Endothelial cell of umbilical vein (primary cell): ENCODE measurements at regions not wholly inside any gene's neighbourhood (a gene's known extent, or its start where the extent isn't known, plus 50 kb on each side); places are given as distances from the start of the nearest gene placed in this dataset.

Source experiments
- BruUV-seq: library from RNA; stranded (reverse); fragments of 400-500 nt; replicated peaks from 2 replicates; lab custom pipeline; 2021; lab: Mats Ljungman, UMichigan
- CTCF ChIA-PET: fragments of 300-600, 350-600 bp; sonication (Branson Sonifier 250); formaldehyde crosslinking; loops from one replicate; lab custom pipeline; 2021; ENCODE audit warnings: antibody characterized with exemption, inconsistent platforms; lab: Charles Lee
- POLR2A ChIA-PET: fragments of 300-600, 350-600 bp; sonication (Branson Sonifier 250); formaldehyde crosslinking; loops from one replicate; lab custom pipeline; 2021; ENCODE audit warnings: antibody characterized with exemption, inconsistent platforms; lab: Charles Lee
- DNase-seq: peaks from one replicate; pipeline ENCODE4 v3.0.0-alpha.2; 2011; ENCODE audit warnings: low read depth, low spot score
- FAIRE-seq: peaks from 2 replicates; lab custom pipeline; 2011; peaks lifted over from hg19 to GRCh38; lab: Jason Lieb, UNC
- H2AFZ ChIP-seq: 2 replicates; pipeline ENCODE4 v1.6.0; 2012; ENCODE audit warnings: low read depth, low read length, control low read depth, inconsistent platforms
- H3K27ac ChIP-seq: 2 replicates; pipeline ENCODE4 v1.5.1; 2011; ENCODE audit warnings: low read depth, mild to moderate bottlenecking, control low read depth, low read length, moderate library complexity; ENCODE audit not compliant: insufficient read depth
- H3K27me3 ChIP-seq, 2 experiments: 2 replicates each; pipeline versions ENCODE4 v1.6.0 to v1.6.1; 2011; ENCODE audit warnings: low read length in 2 of 2, mixed read lengths in 1 of 2; ENCODE audit not compliant: control insufficient read depth in 2 of 2, insufficient read depth in 2 of 2
- H3K36me3 ChIP-seq, 2 experiments: 2 replicates in 1 of 2; 3 replicates in 1 of 2; pipeline ENCODE4 v1.5.1; 2011; ENCODE audit warnings: low read length in 2 of 2, mild to moderate bottlenecking in 1 of 2, moderate library complexity in 1 of 2; ENCODE audit not compliant: control insufficient read depth in 2 of 2, insufficient read depth in 2 of 2; ENCODE audit errors: extremely low read depth in 1 of 2
- H3K4me1 ChIP-seq: 3 replicates; pipeline ENCODE4 v1.5.1; 2011; ENCODE audit warnings: mild to moderate bottlenecking, low read length; ENCODE audit not compliant: control insufficient read depth, insufficient read depth; ENCODE audit errors: extremely low read depth
- H3K4me2 ChIP-seq: 2 replicates; pipeline ENCODE4 v1.6.1; 2011; ENCODE audit warnings: low read length, control low read depth, mixed read lengths; ENCODE audit not compliant: insufficient read depth
- H3K4me3 ChIP-seq, 3 experiments: fragments of 200-600 bp in 1 of 3; sonication (generic), shearing (Covaris generic) in 1 of 3; replicated peaks in 1 of 3; 2 replicates each; pipeline ENCODE4 v1.5.1; 2011 to 2016; ENCODE audit warnings: control low read depth in 3 of 3, low read length in 3 of 3, mild to moderate bottlenecking in 2 of 3, inconsistent platforms in 1 of 3, low read depth in 1 of 3, moderate library complexity in 1 of 3; ENCODE audit not compliant: insufficient read depth in 1 of 3
- H3K79me2 ChIP-seq: 2 replicates; pipeline ENCODE4 v1.6.0; 2012; ENCODE audit warnings: low read length, inconsistent platforms; ENCODE audit not compliant: control insufficient read depth, insufficient read depth
- H3K9ac ChIP-seq: replicated peaks from 2 replicates; pipeline ENCODE3; 2011; ENCODE audit warnings: low read length, control low read depth; ENCODE audit not compliant: insufficient read depth; ENCODE audit errors: extremely low read depth
- H3K9me1 ChIP-seq: replicated peaks from 3 replicates; pipeline ENCODE4 v1.6.0; 2011; ENCODE audit warnings: mild to moderate bottlenecking, low read length; ENCODE audit not compliant: control insufficient read depth, insufficient read depth; ENCODE audit errors: extremely low read depth
- H3K9me3 ChIP-seq: replicated peaks from 2 replicates; pipeline ENCODE4 v1.5.1; 2012; ENCODE audit warnings: low read length, inconsistent platforms; ENCODE audit not compliant: control insufficient read depth, insufficient read depth
- H4K20me1 ChIP-seq: replicated peaks from 2 replicates; pipeline ENCODE3; 2011; ENCODE audit warnings: mild to moderate bottlenecking, low read length; ENCODE audit not compliant: control insufficient read depth, insufficient read depth; ENCODE audit errors: extremely low read depth
- CTCF ChIP-seq, 2 donors: IDR thresholded peaks; 1 replicate in 1 of 2; 2 replicates in 1 of 2; pipeline ENCODE4 v1.5.1; 2011; ENCODE audit warnings: low read length in 2 of 2, mild to moderate bottlenecking in 2 of 2, moderate library complexity in 2 of 2, control low read depth in 1 of 2, inconsistent platforms in 1 of 2, low read depth in 1 of 2; ENCODE audit not compliant: insufficient read depth in 1 of 2; ENCODE audit errors: extremely low read depth in 1 of 2
- EZH2 ChIP-seq: IDR thresholded peaks from 2 replicates; pipeline ENCODE4 v1.6.1; 2012; ENCODE audit warnings: borderline replicate concordance, low read depth, mild to moderate bottlenecking, moderate library complexity, low read length, inconsistent platforms; ENCODE audit not compliant: severe bottlenecking
- FOS ChIP-seq: IDR thresholded peaks from 2 replicates; pipeline ENCODE4 v1.6.1; 2011; ENCODE audit warnings: mild to moderate bottlenecking, low read length, moderate library complexity, borderline replicate concordance; ENCODE audit not compliant: insufficient read depth
- GATA2 ChIP-seq: IDR thresholded peaks from 2 replicates; pipeline ENCODE4 v1.7.0; 2011; ENCODE audit warnings: low read depth, mild to moderate bottlenecking, moderate library complexity, mixed read lengths, low read length; ENCODE audit not compliant: insufficient read length, insufficient read depth
- JUN ChIP-seq: IDR thresholded peaks from 2 replicates; pipeline ENCODE4 v1.6.1; 2011; ENCODE audit warnings: borderline replicate concordance, low read depth; ENCODE audit not compliant: insufficient read length, insufficient read depth
- MYC ChIP-seq: IDR thresholded peaks from one replicate; pipeline ENCODE4 v1.6.1; 2011; ENCODE audit warnings: mild to moderate bottlenecking, low read depth, low read length
- POLR2A ChIP-seq: IDR thresholded peaks from 2 replicates; pipeline ENCODE4 v1.6.1; 2012; ENCODE audit warnings: low read depth, mild to moderate bottlenecking, control low read depth, low read length
- POLR2AphosphoS5 ChIP-seq: IDR thresholded peaks from 2 replicates; pipeline ENCODE4 v1.6.1; 2012; ENCODE audit warnings: low read depth, mild to moderate bottlenecking, control low read depth, low read length, moderate library complexity; ENCODE audit not compliant: insufficient read depth
- dilution Hi-C: fragments of 300-500 bp; cut with MboI; formaldehyde crosslinking; loops from one replicate; pipeline ENCODE4 v1.15.0; 2019; ENCODE audit warnings: low sequenced_read_pairs; ENCODE audit not compliant: extremely low pct_ligation_motif_present
- intact Hi-C: fragments of 100-400 bp; cut with micrococcal nuclease; formaldehyde crosslinking; loops from one replicate; pipeline ENCODE4 v1.10.0; 2022
- TF ChIP-seq, protein P1 (sequence below): IDR thresholded peaks from 2 replicates; pipeline ENCODE4 v1.6.1; 2011; ENCODE audit not compliant: insufficient read depth, insufficient read length

DNA sequence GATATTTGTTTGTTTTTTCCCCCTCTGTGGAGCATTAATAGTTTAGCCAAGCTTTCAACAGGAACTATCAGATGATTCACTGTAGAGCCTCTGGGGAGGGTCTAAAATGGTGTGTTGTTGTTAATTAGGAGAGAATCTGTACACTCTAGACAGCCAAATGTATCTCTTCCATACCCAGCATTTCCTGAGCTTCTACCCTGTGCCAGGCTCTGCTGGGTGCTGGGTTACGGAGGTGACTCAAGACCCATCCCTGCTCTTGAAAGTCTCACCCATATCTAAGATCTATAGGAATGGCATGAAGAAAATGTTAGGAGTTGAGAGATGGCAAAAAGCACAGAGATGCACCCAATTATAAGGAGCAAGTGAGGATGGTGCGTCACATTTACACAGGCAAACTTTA is 245.8 kb downstream of the C12orf75 start:
- ChIA-PET POLR2A (no interaction called here), CTCF (interaction anchor here (1.4 kb wide), 1 partner anchor 11 kb away, joined by 5 read pairs; no protein-coding TSS in a partner anchor)
- Histone ChIP-seq H4K20me1 (no peaks in the 10 kb centered on the region), H3K9ac (no peak overlapping the region), H3K27me3 (no peaks in the 10 kb centered on the region), H3K4me1 (peaks cover 29% of the 10 kb centered on the region), H3K4me3 (no peak overlapping the region), H3K27ac (no peak overlapping the region), H3K9me3 (no peaks in the 10 kb centered on the region), H3K9me1 (no peaks in the 10 kb centered on the region), H3K36me3 (peaks cover 8 to 18% of the 10 kb centered on the region in 2 experiments), H2AFZ (no peak overlapping the region), H3K79me2 (no peaks in the 10 kb centered on the region), H3K4me2 (no peak overlapping the region)
- no peak for TF ChIP-seq EZH2
- no peak for TF ChIP-seq GATA2
- no peak for TF ChIP-seq POLR2A
- no TSS peak for BruUV-seq
- intact Hi-C loops, result no loop called here
- dilution Hi-C loops, result no loop called here
- DNase-seq, result no peak
- FAIRE-seq, result peak; percentile 52

GRCh38 chr12:105580821-105581352 is 250.4 kb downstream of the C12orf75 start:
- dilution Hi-C loops (no loop called here), intact Hi-C loops (no loop called here)
- no peak overlapping the region for H3K4me2 ChIP-seq
- peaks cover 17% of the 10 kb centered on the region for H3K4me1 ChIP-seq
- POLR2A ChIA-PET, result no interaction called here
- no peaks in the 10 kb centered on the region for H4K20me1 ChIP-seq
- no peak overlapping the region for H3K27ac ChIP-seq
- DNase-seq, result peak; percentile 71
- H2AFZ ChIP-seq, result no peak overlapping the region
- BruUV-seq, result no TSS peak
- H3K79me2 ChIP-seq, result no peaks in the 10 kb centered on the region
- TF ChIP-seq POLR2A (no peak), MYC (no peak), CTCF (IDR thresholded peaks at IDR 0.05; ENCODE audit: extremely low read depth in 1 of 2, insufficient read depth in 1 of 2, low read depth in 1 of 2, low read length in 2 of 2) (no peak), JUN (no peak), POLR2AphosphoS5 (no peak), EZH2 (no peak), GATA2 (no peak), FOS (no peak)
- TF ChIP-seq, protein P1, sequence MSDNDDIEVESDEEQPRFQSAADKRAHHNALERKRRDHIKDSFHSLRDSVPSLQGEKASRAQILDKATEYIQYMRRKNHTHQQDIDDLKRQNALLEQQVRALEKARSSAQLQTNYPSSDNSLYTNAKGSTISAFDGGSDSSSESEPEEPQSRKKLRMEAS, result no peak
- peaks cover 8 to 11% of the 10 kb centered on the region in 2 experiments for H3K36me3 ChIP-seq
- CTCF ChIA-PET, result no interaction called here
- H3K27me3 ChIP-seq, result no peaks in the 10 kb centered on the region
- no peaks in the 10 kb centered on the region for H3K9me1 ChIP-seq
- no peak overlapping the region for H3K4me3 ChIP-seq
- no peak overlapping the region for H3K9ac ChIP-seq
- FAIRE-seq, result peak; percentile 74
- no peaks in the 10 kb centered on the region for H3K9me3 ChIP-seq
